CD14-positive monocyte (primary cell): ENCODE measurements at regions not wholly inside any gene's neighbourhood (a gene's known extent, or its start where the extent isn't known, plus 50 kb on each side); places are given as distances from the start of the nearest gene placed in this dataset.

Experiments
- DNase-seq, 3 donors: peaks; one replicate each; pipeline ENCODE4 v3.0.0-alpha.2; 2011 to 2022
- H2AFZ ChIP-seq: 2 replicates; pipeline ENCODE4 v1.6.0; 2012; ENCODE audit warnings: mild to moderate bottlenecking, low read depth, low read length, inconsistent platforms; ENCODE audit not compliant: insufficient read depth, poor library complexity, severe bottlenecking
- H3K27ac ChIP-seq, 2 donors: 1 replicate in 1 of 2; 2 replicates in 1 of 2; pipeline ENCODE4 v1.5.1; 2012 to 2013; ENCODE audit warnings: low read length in 2 of 2, control low read depth in 1 of 2, inconsistent platforms in 1 of 2, low read depth in 1 of 2, mild to moderate bottlenecking in 1 of 2
- H3K27me3 ChIP-seq, 2 donors: one replicate each; pipeline versions ENCODE4 v1.6.0 to v1.6.1; 2011 to 2013; ENCODE audit warnings: low read length in 2 of 2; ENCODE audit not compliant: control insufficient read depth in 2 of 2, insufficient read depth in 2 of 2
- H3K36me3 ChIP-seq, 2 donors: replicated peaks in 1 of 2; 1 replicate in 1 of 2; 2 replicates in 1 of 2; pipeline versions ENCODE4 v1.5.1 to v1.6.1; 2012 to 2013; ENCODE audit warnings: low read length in 2 of 2, control low read depth in 1 of 2, inconsistent platforms in 1 of 2, mild to moderate bottlenecking in 1 of 2; ENCODE audit not compliant: insufficient read depth in 2 of 2, control insufficient read depth in 1 of 2
- H3K4me1 ChIP-seq, 2 donors: 1 replicate in 1 of 2; 2 replicates in 1 of 2; pipeline versions ENCODE4 v1.5.1 to v1.6.1; 2012 to 2013; ENCODE audit warnings: low read length in 2 of 2, control low read depth in 1 of 2, inconsistent platforms in 1 of 2, mild to moderate bottlenecking in 1 of 2, moderate library complexity in 1 of 2; ENCODE audit not compliant: insufficient read depth in 2 of 2, control insufficient read depth in 1 of 2
- H3K4me2 ChIP-seq: replicated peaks from 2 replicates; pipeline ENCODE3; 2012; ENCODE audit warnings: low read length, moderate library complexity, mild to moderate bottlenecking; ENCODE audit not compliant: poor library complexity, severe bottlenecking; ENCODE audit errors: extremely low read depth
- H3K4me3 ChIP-seq, 3 experiments: fragments of 200-600 bp in 1 of 3; sonication (generic) in 1 of 3; replicated peaks in 1 of 3; 1 replicate in 2 of 3; 2 replicates in 1 of 3; pipeline ENCODE4 v1.5.1; 2011 to 2013; ENCODE audit warnings: low read length in 3 of 3, mild to moderate bottlenecking in 3 of 3, control low read depth in 2 of 3, low read depth in 2 of 3, inconsistent platforms in 1 of 3, moderate library complexity in 1 of 3
- H3K79me2 ChIP-seq: 2 replicates; pipeline ENCODE4 v1.6.0; 2012; ENCODE audit warnings: mild to moderate bottlenecking, control low read depth, inconsistent platforms, low read length, moderate library complexity; ENCODE audit not compliant: insufficient read depth
- H3K9ac ChIP-seq: 2 replicates; pipeline ENCODE4 v1.6.0; 2017; ENCODE audit warnings: low read length, mild to moderate bottlenecking; ENCODE audit not compliant: insufficient read depth, poor library complexity, severe bottlenecking
- H3K9me3 ChIP-seq, 2 donors: replicated peaks in 1 of 2; 1 replicate in 1 of 2; 2 replicates in 1 of 2; pipeline versions ENCODE4 v1.5.1 to v1.6.1; 2012 to 2013; ENCODE audit warnings: low read length in 2 of 2, control low read depth in 1 of 2; ENCODE audit not compliant: control insufficient read depth in 1 of 2, insufficient read depth in 1 of 2
- H4K20me1 ChIP-seq: 2 replicates; pipeline ENCODE4 v1.6.0; 2012; ENCODE audit warnings: mild to moderate bottlenecking, low read length, control low read depth, moderate library complexity; ENCODE audit not compliant: insufficient read depth
- H3K27ac Mint-ChIP-seq, 7 donors: one replicate each; pipeline ENCODE4 v1.8.0; 2020; ENCODE audit warnings: mild to moderate bottlenecking in 7 of 7, mixed read lengths in 7 of 7, moderate library complexity in 6 of 7, inconsistent platforms in 2 of 7
- H3K27me3 Mint-ChIP-seq, 3 donors: one replicate each; pipeline ENCODE4 v1.8.0; 2021 to 2022; ENCODE audit warnings: low read depth in 3 of 3, mild to moderate bottlenecking in 3 of 3, mixed read lengths in 3 of 3, moderate library complexity in 3 of 3, inconsistent platforms in 1 of 3
- H3K36me3 Mint-ChIP-seq, 2 donors: one replicate each; pipeline ENCODE4 v1.8.0; 2020; ENCODE audit warnings: mixed read lengths in 2 of 2, inconsistent platforms in 1 of 2, mild to moderate bottlenecking in 1 of 2
- H3K4me1 Mint-ChIP-seq: one replicate; pipeline ENCODE4 v1.8.0; 2020; ENCODE audit warnings: mild to moderate bottlenecking, mixed read lengths
- H3K4me3 Mint-ChIP-seq, 2 donors: one replicate each; pipeline ENCODE4 v1.8.0; 2020; ENCODE audit warnings: mild to moderate bottlenecking in 2 of 2, mixed read lengths in 2 of 2, moderate library complexity in 1 of 2
- H3K9me3 Mint-ChIP-seq, 7 donors: one replicate each; pipeline ENCODE4 v1.8.0; 2020 to 2022; ENCODE audit warnings: mixed read lengths in 7 of 7, mild to moderate bottlenecking in 6 of 7, moderate library complexity in 6 of 7, inconsistent platforms in 2 of 7
- WGBS: methylation state at CpG from one replicate; pipeline ENCODE4 v1.1.5; 2013; ENCODE audit warnings: missing lambda C conversion rate; ENCODE audit not compliant: insufficient coverage; 5-methylcytosine and 5-hydroxymethylcytosine counted together
- intact Hi-C, 2 donors: fragments of 100-400 bp; cut with micrococcal nuclease; formaldehyde crosslinking; loops; one replicate each; pipeline versions ENCODE4 v1.15.0 to v1.15.1; 2023
- TF ChIP-seq, protein P1 (sequence below): fragments of 200-600 bp; IDR thresholded peaks from one replicate; pipeline ENCODE4 v1.8.0; 2022; ENCODE audit warnings: antibody characterized with exemption, mild to moderate bottlenecking

- Mint-ChIP-seq H3K4me3 (no peak overlapping the region), H3K27me3 (peaks cover 0 to 4% (median 1%) of the 10 kb centered on the region in 3 donors), H3K9me3 (peaks cover 0 to 8% (median 0%) of the 10 kb centered on the region in 7 donors), H3K36me3 (no peaks in the 10 kb centered on the region), H3K27ac (no peak overlapping the region), H3K4me1 (no peaks in the 10 kb centered on the region)
- TF ChIP-seq, protein P1, sequence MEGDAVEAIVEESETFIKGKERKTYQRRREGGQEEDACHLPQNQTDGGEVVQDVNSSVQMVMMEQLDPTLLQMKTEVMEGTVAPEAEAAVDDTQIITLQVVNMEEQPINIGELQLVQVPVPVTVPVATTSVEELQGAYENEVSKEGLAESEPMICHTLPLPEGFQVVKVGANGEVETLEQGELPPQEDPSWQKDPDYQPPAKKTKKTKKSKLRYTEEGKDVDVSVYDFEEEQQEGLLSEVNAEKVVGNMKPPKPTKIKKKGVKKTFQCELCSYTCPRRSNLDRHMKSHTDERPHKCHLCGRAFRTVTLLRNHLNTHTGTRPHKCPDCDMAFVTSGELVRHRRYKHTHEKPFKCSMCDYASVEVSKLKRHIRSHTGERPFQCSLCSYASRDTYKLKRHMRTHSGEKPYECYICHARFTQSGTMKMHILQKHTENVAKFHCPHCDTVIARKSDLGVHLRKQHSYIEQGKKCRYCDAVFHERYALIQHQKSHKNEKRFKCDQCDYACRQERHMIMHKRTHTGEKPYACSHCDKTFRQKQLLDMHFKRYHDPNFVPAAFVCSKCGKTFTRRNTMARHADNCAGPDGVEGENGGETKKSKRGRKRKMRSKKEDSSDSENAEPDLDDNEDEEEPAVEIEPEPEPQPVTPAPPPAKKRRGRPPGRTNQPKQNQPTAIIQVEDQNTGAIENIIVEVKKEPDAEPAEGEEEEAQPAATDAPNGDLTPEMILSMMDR, result no peak
- Histone ChIP-seq H3K9ac (no peak overlapping the region), H3K9me3 (no peaks in the 10 kb centered on the region), H3K36me3 (no peaks in the 10 kb centered on the region), H3K4me2 (no peak overlapping the region), H4K20me1 (no peaks in the 10 kb centered on the region), H3K4me1 (no peaks in the 10 kb centered on the region), H3K27me3 (no peaks in the 10 kb centered on the region), H3K79me2 (no peaks in the 10 kb centered on the region), H2AFZ (no peak overlapping the region), H3K27ac (no peak overlapping the region), H3K4me3 (no peak overlapping the region)
- DNase-seq, result no peak
- intact Hi-C loops, result no loop called here
- no CpG with 5 or more reads among the region's 3 CpGs for WGBS
These were observed 72.0 kb upstream of the TOX3 start for GRCh38 chr16:52618753-52619497.

- no peak for DNase-seq
- no peak overlapping the region for H3K27ac Mint-ChIP-seq
- no peak overlapping the region for H3K9ac ChIP-seq
- no peaks in the 10 kb centered on the region for H3K4me1 Mint-ChIP-seq
- H3K4me1 ChIP-seq, result no peaks in the 10 kb centered on the region
- no peaks in the 10 kb centered on the region for H3K36me3 ChIP-seq
- TF ChIP-seq, protein P1, result no peak
- H3K27ac ChIP-seq, result no peak overlapping the region
- no peaks in the 10 kb centered on the region for H3K79me2 ChIP-seq
- H3K9me3 ChIP-seq, result peaks cover 0 to 3% of the 10 kb centered on the region in 2 donors
- peaks cover 0 to 8% (median 2%) of the 10 kb centered on the region in 7 donors for H3K9me3 Mint-ChIP-seq
- no peaks in the 10 kb centered on the region for H3K36me3 Mint-ChIP-seq
- H3K4me2 ChIP-seq, result no peak overlapping the region
- no CpG with 5 or more reads among the region's 3 CpGs for WGBS
- H4K20me1 ChIP-seq, result no peaks in the 10 kb centered on the region
- peaks cover 0 to 4% (median 1%) of the 10 kb centered on the region in 3 donors for H3K27me3 Mint-ChIP-seq
- intact Hi-C loops, result no loop called here
- no peaks in the 10 kb centered on the region for H3K27me3 ChIP-seq
- no peak overlapping the region for H2AFZ ChIP-seq
- H3K4me3 Mint-ChIP-seq, result no peak overlapping the region
- no peak overlapping the region for H3K4me3 ChIP-seq
These were observed 70.6 kb upstream of the TOX3 start for GRCh38 chr16:52617591-52617990.
